Activated CD4-positive, alpha-beta T cell treated with anti-CD3 and anti-CD28 coated beads, Interleukin-2, amount 10 ng/mL, durations not matched to agents 24 days and 14 days (primary cell): ENCODE measurements at regions not wholly inside any gene's neighbourhood (a gene's known extent, or its start where the extent isn't known, plus 50 kb on each side); places are given as distances from the start of the nearest gene placed in this dataset.
A peak's percentile ranks its signal among the peaks of the same experiment; 100 is the strongest.
"Not testable (repeated sequence)": the region's sequence is repeated elsewhere in the genome, so short reads cannot be mapped to it uniquely, and the experiment has no call there.

ENCODE experiments used
- DNase-seq: peaks from one replicate; pipeline ENCODE4 v3.0.0; 2022
- H3K27ac Mint-ChIP-seq: one replicate; pipeline ENCODE4 v1.8.0; 2022; ENCODE audit warnings: mild to moderate bottlenecking, mixed read lengths
- H3K27me3 Mint-ChIP-seq: one replicate; pipeline ENCODE4 v1.8.0; 2022; ENCODE audit warnings: mixed read lengths
- H3K36me3 Mint-ChIP-seq: one replicate; pipeline ENCODE4 v1.8.0; 2022; ENCODE audit warnings: low read depth, mild to moderate bottlenecking, mixed read lengths
- H3K4me1 Mint-ChIP-seq: one replicate; pipeline ENCODE4 v1.8.0; 2021; ENCODE audit warnings: mixed read lengths
- H3K4me3 Mint-ChIP-seq: one replicate; pipeline ENCODE4 v1.8.0; 2022; ENCODE audit warnings: mild to moderate bottlenecking, moderate library complexity, mixed read lengths
- H3K9me3 Mint-ChIP-seq: one replicate; pipeline ENCODE4 v1.8.0; 2021; ENCODE audit warnings: mixed read lengths
- intact Hi-C: fragments of 100-400 bp; cut with micrococcal nuclease; formaldehyde crosslinking; loops from one replicate; pipeline ENCODE4 v1.15.1; 2023

DNA sequence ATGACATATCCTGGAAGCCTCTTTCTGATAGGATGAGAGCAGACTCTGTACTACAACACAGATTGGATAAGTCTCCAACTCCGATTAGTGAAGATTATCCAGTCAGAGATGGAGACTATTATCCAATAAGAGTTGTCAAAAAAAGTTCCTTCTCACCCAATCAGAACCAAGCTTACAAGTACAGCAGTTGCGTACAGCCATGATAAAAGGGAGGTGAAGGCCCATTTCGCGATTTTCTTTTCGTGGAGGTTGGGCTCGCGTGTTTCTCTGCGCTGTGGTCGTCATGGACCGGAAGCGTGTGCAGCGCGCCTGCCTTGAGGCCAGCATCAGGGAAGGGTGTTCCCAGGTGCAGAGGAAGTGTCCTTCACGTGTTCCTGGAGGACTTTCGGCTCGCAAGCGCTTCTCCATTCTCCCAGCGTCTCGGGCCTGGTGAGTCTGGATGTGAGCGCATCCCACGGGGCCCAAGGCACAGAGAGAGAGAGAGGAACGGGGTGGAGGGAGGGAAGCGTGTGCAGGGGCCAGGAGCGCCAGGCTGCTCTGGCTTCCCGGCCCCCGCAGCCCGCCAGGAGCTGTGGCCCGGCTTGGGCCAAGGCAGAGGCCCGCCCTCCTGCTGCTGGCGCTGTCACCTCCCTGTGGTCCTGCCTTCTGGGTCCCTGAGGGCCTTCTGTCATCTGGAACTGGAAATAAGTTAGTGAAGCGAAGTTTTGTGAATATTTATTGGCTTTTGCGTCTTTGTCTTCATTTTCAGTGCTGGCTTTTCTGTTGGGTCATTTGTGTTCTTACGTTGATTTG lies 53.9 kb downstream of the CDRT15L2 start:
- H3K27ac Mint-ChIP-seq, H3K27me3 Mint-ChIP-seq, H3K9me3 Mint-ChIP-seq, DNase-seq, H3K4me1 Mint-ChIP-seq, H3K4me3 Mint-ChIP-seq, H3K36me3 Mint-ChIP-seq, intact Hi-C loops: not testable (repeated sequence)

DNA sequence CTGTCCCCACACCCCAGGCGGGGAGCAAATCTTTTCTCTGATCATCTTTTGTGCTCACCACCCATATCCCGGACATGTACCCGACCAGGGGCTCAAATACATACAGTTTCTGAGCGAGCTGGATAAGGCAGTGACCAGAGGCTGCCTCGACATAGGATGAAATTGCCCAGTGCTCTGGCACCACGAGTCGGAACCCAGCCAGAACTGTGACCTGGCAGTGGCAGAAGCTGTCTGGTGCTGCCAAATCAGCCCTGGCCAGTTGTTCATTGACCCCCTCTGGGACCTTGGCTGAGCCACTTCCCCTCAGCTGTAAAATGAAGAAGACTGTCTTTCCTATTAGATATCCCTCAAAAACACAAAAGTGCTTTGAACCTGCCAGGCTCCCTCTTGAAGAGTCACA lies 60.6 kb downstream of the CDRT15L2 start:
- H3K27me3 Mint-ChIP-seq, H3K27ac Mint-ChIP-seq, intact Hi-C loops, H3K4me3 Mint-ChIP-seq, DNase-seq, H3K9me3 Mint-ChIP-seq, H3K4me1 Mint-ChIP-seq, H3K36me3 Mint-ChIP-seq: not testable (repeated sequence)

DNA sequence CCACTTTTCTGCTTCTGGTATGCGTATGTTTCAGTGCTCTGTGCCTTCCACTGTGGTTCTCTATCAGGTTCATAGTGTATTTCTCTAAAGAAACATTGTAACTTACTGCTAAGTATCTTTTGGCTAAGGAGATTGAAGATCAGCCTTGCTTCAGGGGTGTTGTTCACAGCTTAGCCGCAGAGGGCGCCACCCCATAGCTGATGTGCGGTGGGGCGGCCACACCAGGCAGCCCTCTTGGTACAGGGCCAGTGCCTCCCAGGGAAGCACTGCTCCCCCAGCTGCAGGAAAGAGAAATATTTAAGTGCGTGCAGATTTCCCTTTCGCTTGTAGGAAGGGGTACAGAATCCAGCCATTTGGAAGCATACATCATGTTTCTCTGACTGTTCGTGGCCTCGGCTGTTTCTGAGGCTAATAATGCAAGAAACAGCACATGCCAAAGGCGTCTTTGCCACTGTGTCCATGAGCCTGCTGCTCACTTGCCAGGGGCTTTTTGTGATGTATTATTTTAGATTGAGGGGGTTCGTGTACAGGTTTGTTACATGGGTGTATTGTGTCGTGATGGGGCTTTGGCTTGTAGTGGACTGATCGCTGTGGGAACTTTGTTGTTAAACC lies 67.2 kb downstream of the CDRT15L2 start:
- H3K36me3 Mint-ChIP-seq, H3K27ac Mint-ChIP-seq, intact Hi-C loops, H3K9me3 Mint-ChIP-seq, H3K27me3 Mint-ChIP-seq, H3K4me3 Mint-ChIP-seq: not testable (repeated sequence)
- peak; percentile 76 for DNase-seq
- peaks cover 20% of the 10 kb centered on the region for H3K4me1 Mint-ChIP-seq

DNA sequence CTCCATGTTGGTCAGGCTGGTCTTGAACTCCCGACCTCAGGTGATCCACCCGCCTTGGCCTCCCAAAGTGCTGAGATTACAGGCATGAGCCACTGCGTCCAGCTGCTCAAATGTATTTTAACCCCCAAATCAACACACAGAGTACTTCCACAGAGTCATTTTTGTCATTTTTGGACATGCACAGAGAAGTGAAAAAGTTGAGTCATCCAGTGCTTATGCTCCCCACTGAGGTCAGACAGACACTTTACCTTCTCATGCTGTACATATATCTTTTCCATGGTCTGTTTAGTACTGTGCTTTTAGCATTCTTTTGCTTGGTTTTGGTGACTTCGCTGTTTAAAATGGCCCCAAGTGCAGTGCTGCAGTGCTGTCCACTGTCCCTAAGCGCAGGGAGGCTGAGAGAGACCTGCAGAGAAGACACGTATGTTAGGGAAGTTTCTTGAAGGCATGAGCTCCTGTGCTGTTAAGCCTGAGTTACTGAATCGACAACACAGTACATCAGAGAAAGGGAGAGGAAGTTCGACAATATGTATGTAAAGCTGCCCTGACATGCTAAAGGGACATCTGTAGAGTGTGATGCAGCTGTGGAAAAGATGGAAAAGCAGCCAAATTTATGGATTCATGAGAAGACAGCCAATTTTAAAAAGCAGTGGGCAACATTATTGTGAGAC lies 69.7 kb downstream of the CDRT15L2 start:
- H3K9me3 Mint-ChIP-seq, H3K36me3 Mint-ChIP-seq, H3K4me3 Mint-ChIP-seq, DNase-seq, intact Hi-C loops, H3K27me3 Mint-ChIP-seq: not testable (repeated sequence)
- H3K27ac Mint-ChIP-seq, result peak overlapping the region; percentile 57
- H3K4me1 Mint-ChIP-seq, result peaks cover 23% of the 10 kb centered on the region

DNA sequence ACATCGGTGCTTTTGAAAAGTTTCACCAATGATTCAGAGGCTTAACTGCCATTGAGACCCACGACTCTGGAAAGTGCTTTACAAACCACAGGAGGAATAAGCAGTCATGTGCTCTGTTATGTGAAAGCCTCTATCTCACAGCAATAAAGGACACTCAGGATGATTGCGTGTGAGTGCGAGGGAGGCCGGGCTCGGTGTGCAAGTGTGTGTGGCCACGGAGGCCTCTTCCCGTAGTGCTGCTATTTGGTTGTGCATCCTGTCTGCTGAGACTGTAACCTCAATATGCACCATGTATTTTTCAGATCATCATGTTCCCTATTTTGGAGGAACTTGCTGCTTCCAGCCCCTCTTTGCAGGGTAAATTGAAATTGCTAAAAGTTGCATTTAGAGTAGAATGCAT lies 71.5 kb downstream of the CDRT15L2 start:
- H3K27ac Mint-ChIP-seq, H3K27me3 Mint-ChIP-seq, H3K36me3 Mint-ChIP-seq, H3K4me3 Mint-ChIP-seq, intact Hi-C loops, H3K9me3 Mint-ChIP-seq: not testable (repeated sequence)
- H3K4me1 Mint-ChIP-seq, result peaks cover 23% of the 10 kb centered on the region
- DNase-seq, result peak; percentile 68

DNA sequence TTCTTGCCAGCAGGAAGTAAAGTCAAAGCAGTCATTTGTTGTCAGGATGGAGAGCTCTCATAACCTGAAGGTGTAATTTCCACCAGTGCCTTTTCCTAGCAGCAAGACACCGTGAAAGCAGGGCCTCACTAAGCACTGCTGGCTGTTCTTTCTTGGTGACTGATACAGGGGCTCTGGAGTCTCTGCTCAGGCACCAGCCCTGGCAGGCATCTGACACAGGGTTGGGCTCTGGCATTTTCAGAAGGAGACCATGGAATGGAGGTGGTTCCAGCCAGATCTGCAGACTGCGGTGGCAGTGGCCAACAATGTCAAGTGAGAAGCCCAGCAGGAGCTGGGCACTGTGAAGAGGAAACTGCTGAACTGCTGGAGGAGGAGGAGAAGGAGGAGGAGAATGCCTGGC lies 72.2 kb downstream of the CDRT15L2 start:
- peak; percentile 58 for DNase-seq
- intact Hi-C loops, H3K36me3 Mint-ChIP-seq, H3K27me3 Mint-ChIP-seq, H3K9me3 Mint-ChIP-seq: not testable (repeated sequence)
- peak overlapping the region; percentile 29 for H3K4me3 Mint-ChIP-seq
- H3K27ac Mint-ChIP-seq, result peak overlapping the region; percentile 84
- peaks cover 23% of the 10 kb centered on the region for H3K4me1 Mint-ChIP-seq

DNA sequence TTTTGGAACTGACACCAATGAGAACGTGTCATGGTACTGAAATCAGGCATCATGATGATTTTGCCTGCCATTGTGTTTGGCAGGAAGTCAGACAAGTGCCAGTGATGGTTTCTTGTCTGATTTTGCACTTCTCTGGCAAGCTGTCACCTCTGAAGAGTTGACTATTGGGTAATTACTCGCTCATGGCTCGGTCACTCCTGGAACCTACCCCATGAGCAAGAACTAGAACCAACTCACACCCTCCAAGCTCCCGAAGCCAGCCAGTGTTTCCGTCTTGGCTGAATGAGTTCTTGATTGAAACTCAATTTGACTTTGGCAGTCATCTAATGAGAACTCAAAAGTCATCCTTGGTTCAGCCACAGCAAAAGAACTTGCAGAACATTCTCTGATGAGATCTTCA lies 73.9 kb downstream of the CDRT15L2 start:
- intact Hi-C loops, H3K4me3 Mint-ChIP-seq, H3K9me3 Mint-ChIP-seq, H3K27me3 Mint-ChIP-seq, DNase-seq, H3K36me3 Mint-ChIP-seq: not testable (repeated sequence)
- Mint-ChIP-seq H3K4me1 (peaks cover 18% of the 10 kb centered on the region), H3K27ac (peak overlapping the region; percentile 37)

DNA sequence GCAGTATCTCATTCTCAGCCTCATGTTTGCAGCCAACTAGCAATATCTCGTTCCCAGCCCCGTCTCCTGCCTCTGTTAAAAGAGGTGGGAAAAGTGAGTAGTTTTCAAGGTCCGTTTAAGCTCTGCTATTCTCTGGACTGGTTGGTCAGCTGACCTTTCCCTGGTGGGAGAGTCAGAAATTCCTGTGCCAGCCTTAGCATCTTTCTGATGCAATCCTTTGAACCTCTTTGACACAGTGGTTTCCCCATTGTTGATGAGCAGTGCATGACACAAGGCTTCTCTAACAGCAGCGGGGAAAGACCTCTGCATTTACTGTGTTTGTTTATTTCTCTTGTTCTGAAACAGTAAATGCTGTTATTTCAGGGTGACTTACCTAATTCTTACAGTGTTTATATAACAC lies 74.6 kb downstream of the CDRT15L2 start:
- H3K4me1 Mint-ChIP-seq, result peaks cover 18% of the 10 kb centered on the region
- H3K27me3 Mint-ChIP-seq, H3K27ac Mint-ChIP-seq, H3K36me3 Mint-ChIP-seq, intact Hi-C loops, H3K4me3 Mint-ChIP-seq, DNase-seq, H3K9me3 Mint-ChIP-seq: not testable (repeated sequence)

DNA sequence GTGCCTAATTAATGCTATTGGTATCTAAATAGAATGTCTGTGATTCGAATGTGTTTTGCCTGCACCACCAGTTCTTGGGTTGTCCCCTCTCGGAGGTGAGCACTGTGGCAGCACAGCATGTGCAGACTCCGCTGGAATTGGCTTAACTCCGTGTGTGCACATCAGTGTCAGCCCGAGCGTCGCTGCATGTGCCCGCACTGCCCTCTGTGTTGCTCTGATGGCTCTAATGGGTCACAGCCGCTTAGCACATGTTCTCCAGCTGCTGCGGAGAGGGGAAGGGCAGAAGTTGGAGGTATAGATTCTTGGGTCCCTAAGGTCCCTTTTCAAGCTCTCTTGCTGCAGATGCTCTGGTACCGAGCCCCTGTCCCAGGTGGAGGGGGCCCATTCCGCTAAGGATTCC lies 75.1 kb downstream of the CDRT15L2 start:
- DNase-seq, H3K36me3 Mint-ChIP-seq, H3K27ac Mint-ChIP-seq, H3K27me3 Mint-ChIP-seq, H3K4me3 Mint-ChIP-seq, intact Hi-C loops, H3K9me3 Mint-ChIP-seq: not testable (repeated sequence)
- peaks cover 14% of the 10 kb centered on the region for H3K4me1 Mint-ChIP-seq

DNA sequence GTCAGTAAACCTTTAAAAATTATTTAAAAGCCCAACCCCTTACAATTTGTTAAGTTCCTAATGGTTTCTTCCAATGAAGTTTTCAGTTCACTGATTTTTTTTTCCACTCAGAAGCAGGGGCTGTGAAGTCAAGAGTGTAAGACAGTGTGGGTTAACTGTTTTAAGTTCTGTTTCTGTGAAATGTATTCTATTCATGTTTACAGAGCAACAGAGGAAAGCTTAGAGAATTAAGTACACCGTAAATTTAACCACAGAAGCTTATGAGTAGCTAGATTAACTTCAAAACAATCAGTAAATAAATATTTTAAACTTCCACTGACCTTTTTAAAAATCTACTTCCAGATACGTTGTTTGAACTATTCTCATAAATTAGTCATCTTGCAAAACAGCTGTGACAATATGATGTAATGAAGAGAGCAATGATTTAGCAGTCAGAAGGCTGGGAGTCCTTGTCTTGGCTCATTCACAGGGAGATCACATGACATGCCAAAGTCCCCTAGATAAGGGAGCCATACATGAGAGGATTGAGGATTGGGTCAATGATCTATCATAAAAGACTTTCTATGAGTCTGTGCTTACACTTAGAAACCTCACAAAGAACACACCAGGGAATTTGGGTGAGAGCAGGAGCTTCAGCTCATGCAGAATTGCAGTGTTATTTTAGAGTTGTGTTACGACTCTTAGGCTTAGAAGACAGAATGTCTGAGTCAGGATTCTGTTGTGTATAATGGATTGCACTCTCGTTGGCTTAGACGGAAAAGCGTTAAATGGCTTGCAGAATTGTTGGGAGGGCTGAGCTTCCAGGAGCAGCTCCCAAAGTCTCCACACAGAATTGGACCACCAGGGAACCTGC lies 85.8 kb downstream of the CDRT15L2 start:
- H3K36me3 Mint-ChIP-seq, H3K4me1 Mint-ChIP-seq, H3K9me3 Mint-ChIP-seq, H3K27ac Mint-ChIP-seq, H3K27me3 Mint-ChIP-seq, H3K4me3 Mint-ChIP-seq, DNase-seq, intact Hi-C loops: not testable (repeated sequence)

DNA sequence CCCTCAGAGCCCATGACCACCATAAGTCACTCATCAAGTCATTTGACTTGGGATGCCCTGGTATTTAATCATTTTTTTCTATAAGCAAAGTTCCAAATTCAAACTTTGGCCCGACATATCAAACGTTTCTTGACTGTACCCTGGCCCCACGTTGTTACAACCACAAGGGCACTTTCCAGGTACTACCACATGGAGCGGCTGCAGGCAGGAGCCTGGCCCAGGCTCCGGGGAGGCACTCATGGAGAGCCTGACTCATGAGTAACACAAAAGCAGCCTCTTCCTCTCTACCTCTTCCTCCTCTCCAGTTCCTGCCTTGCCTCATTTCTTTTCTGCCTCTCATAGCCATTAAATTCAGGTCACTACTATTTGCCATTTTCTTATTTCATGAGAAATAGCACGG lies 87.2 kb downstream of the CDRT15L2 start:
- H3K4me1 Mint-ChIP-seq, DNase-seq, H3K4me3 Mint-ChIP-seq, H3K27ac Mint-ChIP-seq, H3K9me3 Mint-ChIP-seq, intact Hi-C loops, H3K36me3 Mint-ChIP-seq, H3K27me3 Mint-ChIP-seq: not testable (repeated sequence)

DNA sequence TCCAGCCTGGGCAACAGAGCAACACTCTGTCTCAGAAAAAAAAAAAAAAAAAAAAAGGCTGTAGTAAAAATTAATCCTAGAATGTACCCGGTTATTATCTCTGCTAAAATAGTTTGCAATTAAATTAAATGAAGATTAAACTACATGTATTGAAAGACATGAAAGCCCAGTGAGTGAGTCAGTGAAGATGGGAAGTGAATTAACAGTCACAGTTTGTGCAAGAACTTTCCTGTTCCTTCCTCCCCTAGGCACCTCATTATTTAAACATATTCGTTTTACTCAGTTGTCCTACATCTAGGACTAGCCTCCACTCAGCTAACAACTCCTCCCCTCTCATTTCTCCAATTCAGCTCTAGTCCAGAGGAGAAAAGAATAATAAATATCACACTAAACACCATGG lies 88.2 kb downstream of the CDRT15L2 start:
- DNase-seq, H3K27ac Mint-ChIP-seq, intact Hi-C loops, H3K9me3 Mint-ChIP-seq, H3K4me3 Mint-ChIP-seq, H3K36me3 Mint-ChIP-seq, H3K27me3 Mint-ChIP-seq, H3K4me1 Mint-ChIP-seq: not testable (repeated sequence)

DNA sequence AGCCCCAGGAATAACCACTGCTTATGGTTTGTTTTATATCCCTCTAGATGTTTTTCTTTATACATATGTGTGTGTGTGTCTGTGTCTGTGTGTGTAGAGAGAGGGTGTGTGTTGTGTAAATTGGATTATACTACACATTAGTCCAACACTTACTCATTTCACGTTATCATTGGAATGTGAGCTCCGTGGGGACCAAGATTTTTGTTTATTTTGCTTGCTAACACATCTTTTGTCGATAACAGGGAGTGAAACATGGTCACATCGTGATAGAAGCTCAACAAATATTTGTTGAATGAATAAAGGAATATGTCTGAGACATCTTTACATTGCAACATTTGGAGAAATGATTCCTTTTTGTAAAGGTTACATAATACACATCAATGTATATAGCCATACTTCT lies 88.8 kb downstream of the CDRT15L2 start:
- not testable (repeated sequence) for H3K4me3 Mint-ChIP-seq, H3K27ac Mint-ChIP-seq

DNA sequence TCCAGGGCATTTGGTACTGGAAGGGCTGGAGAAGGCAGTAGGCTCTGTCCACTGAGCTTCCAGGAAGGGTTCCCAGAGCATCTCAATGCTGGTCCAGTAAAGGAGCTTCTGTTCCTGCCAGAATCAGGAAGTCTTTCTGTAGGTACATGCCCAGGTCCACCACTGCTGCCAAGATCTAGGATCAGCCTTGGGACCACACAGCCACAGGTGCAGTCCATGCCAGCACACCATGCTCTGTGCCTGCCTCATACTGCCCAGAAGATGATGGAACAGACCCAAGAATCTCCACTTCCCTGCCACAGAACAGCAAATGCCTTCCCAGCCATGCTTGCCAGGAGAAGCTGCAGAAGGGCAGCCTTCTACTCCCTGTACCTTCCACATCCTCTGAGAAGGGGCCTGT lies 89.3 kb downstream of the CDRT15L2 start:
- DNase-seq, H3K27ac Mint-ChIP-seq, H3K9me3 Mint-ChIP-seq, H3K4me3 Mint-ChIP-seq, H3K36me3 Mint-ChIP-seq, H3K27me3 Mint-ChIP-seq, intact Hi-C loops, H3K4me1 Mint-ChIP-seq: not testable (repeated sequence)

More for the DNA sequence above, 88.8 kb downstream of the CDRT15L2 start:
- H3K4me1 Mint-ChIP-seq, H3K27me3 Mint-ChIP-seq, H3K9me3 Mint-ChIP-seq, DNase-seq, H3K36me3 Mint-ChIP-seq, intact Hi-C loops: not testable (repeated sequence)
